GM12875 (cell line): ENCODE measurements at regions not wholly inside any gene's neighbourhood (a gene's known extent, or its start where the extent isn't known, plus 50 kb on each side); places are given as distances from the start of the nearest gene placed in this dataset.
"Not testable (repeated sequence)": the region's sequence is repeated elsewhere in the genome, so short reads cannot be mapped to it uniquely, and the experiment has no call there.

Source experiments
- H3K4me3 ChIP-seq: one replicate; pipeline ENCODE4 v1.5.1; 2011; ENCODE audit warnings: low read depth, low read length, control low read depth
- TF ChIP-seq, protein P1 (sequence below): IDR thresholded peaks from 2 replicates; pipeline ENCODE4 v1.5.1; 2011; ENCODE audit warnings: low read depth, mild to moderate bottlenecking, control low read depth, inconsistent platforms, low read length, moderate library complexity, borderline replicate concordance; ENCODE audit not compliant: insufficient read depth

DNA sequence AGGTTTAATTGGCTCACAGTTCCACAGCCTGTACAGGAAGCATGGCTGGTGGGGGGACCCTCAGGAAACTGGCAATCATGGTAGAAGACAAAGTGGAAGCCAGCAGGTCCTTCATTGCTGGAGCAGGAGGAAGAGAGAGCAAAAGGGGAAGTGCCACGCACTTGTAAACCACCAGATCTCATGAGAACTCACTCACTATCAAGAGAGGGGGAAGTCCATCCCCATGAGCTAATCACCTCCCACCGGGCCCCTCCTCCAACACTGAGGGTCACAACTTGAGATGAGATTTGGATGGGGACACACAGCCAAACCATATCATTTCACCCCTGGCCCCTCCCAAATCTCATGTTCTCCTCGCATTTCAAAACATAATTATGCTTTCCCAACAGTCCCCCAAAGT, 171.9 kb upstream of the CACNA2D1 start:
- no peak overlapping the region for H3K4me3 ChIP-seq
- TF ChIP-seq, protein P1, sequence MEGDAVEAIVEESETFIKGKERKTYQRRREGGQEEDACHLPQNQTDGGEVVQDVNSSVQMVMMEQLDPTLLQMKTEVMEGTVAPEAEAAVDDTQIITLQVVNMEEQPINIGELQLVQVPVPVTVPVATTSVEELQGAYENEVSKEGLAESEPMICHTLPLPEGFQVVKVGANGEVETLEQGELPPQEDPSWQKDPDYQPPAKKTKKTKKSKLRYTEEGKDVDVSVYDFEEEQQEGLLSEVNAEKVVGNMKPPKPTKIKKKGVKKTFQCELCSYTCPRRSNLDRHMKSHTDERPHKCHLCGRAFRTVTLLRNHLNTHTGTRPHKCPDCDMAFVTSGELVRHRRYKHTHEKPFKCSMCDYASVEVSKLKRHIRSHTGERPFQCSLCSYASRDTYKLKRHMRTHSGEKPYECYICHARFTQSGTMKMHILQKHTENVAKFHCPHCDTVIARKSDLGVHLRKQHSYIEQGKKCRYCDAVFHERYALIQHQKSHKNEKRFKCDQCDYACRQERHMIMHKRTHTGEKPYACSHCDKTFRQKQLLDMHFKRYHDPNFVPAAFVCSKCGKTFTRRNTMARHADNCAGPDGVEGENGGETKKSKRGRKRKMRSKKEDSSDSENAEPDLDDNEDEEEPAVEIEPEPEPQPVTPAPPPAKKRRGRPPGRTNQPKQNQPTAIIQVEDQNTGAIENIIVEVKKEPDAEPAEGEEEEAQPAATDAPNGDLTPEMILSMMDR, result no peak

DNA sequence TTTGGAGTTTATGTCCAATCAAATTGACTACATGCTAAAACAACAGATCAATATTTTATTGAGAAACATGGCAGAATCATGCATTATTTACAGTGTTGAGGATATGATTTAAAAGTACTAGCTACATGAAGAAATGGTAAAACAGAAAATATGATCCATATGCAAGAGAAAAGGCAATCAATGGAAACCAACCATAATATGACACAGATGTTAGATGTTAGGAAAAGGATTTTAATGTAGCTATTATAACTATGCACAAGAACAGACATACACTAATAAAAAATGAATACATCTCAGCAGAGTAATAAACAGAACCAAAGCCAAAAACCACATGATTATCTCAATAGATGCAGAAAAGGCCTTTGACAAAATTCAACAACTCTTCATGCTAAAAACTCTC, 166.2 kb upstream of the CACNA2D1 start:
- no peak overlapping the region for H3K4me3 ChIP-seq
- TF ChIP-seq, protein P1, result no peak

DNA sequence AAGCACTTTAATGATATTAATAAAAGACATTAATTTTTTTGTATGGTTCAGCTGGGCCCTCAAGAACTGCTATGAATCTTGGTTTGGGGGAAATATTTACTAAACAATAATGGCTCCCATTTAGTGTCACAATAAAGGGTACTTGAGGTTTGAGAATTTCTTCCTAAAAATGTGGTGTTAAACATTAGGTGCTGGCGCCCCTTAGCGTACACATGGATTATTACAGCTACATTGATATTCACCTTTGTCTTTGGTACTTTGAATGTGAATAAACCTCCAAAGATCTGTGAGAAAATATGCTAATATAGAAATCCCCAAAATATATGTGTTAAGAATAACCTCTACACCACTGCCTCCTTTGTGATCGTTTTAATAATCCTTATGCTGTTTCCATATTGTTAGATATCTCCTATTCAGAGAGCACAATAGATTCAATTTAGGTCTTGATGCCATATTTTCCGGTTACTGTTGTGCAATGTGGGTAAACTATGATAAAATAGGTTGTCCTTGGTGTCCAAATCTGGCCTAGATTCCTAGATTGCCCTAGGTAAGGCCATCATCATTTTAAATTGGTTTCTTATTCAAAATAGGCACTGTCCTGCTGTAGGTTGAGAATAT, 161.8 kb upstream of the CACNA2D1 start:
- TF ChIP-seq, protein P1, result peak; percentile 45; the same call in 1 of the 2 replicates
- no peak overlapping the region for H3K4me3 ChIP-seq

DNA sequence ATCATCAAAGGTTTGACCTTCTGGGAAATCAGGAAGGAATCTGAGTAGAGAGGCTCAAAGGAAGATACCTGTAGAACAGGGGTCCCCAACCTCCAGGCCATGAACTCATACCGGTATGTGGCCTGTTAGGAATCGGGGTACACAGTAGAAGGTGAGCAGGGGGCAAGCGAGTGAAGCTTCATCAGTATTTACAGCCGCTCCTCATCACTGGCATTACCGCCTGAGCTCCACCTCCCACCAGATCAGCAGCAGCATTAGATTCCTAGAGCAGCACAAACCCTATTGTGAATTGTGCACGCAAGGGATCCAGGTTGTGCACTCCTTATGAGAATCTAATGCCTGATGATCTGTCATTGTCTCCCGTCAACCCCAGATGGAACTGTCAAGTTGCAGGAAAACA, 158.5 kb upstream of the CACNA2D1 start:
- H3K4me3 ChIP-seq, result no peak overlapping the region
- TF ChIP-seq, protein P1, result no peak

DNA sequence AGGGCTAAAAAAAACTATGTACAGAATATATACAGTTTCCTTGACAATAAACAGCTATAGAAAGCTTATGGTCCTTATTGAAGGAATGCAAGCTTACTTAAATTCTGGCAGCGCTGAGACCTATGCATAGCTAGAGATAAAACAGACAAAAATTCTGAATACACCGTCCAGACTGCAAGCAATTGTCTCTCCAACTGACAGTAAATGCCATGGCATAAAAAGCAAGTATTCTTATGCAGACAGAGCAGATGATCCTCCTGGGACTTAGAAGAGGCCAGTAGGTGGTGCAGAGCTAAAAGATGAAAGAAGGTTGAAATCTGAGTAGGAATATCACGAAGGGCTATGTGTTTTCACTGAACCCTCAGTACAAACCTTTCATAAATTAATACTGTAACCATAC, 157.0 kb upstream of the CACNA2D1 start:
- no peak overlapping the region for H3K4me3 ChIP-seq
- TF ChIP-seq, protein P1, result no peak

DNA sequence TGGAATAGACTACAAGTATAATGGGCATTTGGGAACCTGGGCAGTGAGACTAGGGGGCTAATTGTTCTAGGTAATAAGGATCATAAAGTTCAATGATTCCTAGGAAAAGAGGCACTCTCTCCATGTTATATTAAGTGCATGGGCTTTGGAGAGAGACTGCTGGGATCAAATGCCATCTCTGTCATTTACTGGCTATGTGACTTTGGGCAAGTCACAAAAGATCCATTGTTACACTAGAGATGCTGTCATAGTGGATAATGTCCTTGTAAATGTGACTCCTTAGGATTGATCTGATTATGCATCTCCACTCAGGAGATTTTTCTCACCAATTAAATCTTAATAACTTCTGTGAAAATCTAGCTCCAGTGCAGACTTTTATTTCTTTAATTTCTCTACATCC, 156.3 kb upstream of the CACNA2D1 start:
- H3K4me3 ChIP-seq, result no peak overlapping the region
- TF ChIP-seq, protein P1, result no peak

DNA sequence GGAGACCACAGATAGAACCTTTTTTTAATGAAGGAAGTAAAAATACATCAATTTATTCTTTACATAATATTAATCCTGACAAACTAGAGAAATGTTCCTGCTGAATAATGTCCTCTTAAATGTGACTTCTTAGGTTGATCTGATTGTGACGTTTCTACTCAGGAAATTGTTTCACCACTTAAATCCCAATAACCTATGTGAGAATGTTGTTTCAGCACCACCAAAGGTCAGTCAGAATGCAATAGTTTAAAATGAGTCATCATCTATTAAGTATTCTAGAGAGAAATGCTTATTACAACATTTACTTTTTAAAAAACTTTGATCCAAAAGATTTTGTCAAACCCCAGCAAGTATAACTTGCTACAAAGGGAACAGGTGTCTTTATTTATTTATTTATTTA, 155.4 kb upstream of the CACNA2D1 start:
- H3K4me3 ChIP-seq, result no peak overlapping the region

DNA sequence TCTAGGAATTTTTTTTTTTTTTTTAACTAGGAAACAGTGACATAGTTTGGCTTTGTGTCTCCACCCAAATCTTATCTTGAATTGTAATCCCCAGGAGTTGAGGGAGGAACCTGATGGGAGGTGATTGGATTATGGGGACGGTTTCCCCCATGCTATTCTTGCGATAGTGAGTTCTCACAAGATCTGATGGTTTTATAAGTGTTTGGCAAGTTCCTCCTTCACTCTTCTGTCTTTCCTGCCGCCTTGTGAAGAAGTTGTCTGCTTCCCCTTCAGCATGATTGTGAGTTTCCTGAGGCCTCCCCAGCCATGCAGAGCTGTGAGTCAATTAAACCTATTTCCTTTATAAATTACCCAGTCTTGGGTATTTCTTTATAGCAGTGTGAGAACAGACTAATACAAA, 152.2 kb upstream of the CACNA2D1 start:
- H3K4me3 ChIP-seq, result not testable (repeated sequence)

More for the DNA sequence above, 155.4 kb upstream of the CACNA2D1 start:
- TF ChIP-seq, protein P1, result no peak
